H9 (cell line): ENCODE measurements at regions not wholly inside any gene's neighbourhood (a gene's known extent, or its start where the extent isn't known, plus 50 kb on each side); places are given as distances from the start of the nearest gene placed in this dataset.

ENCODE experiments used
- DNase-seq: peaks from one replicate; pipeline ENCODE4 v3.0.0-alpha.2; 2017
- H2AFZ ChIP-seq: one replicate; pipeline ENCODE4 v1.6.1; 2013; ENCODE audit warnings: mild to moderate bottlenecking, low read length, control low read depth, moderate library complexity
- H2AK5ac ChIP-seq: 2 replicates; pipeline ENCODE4 v1.6.1; 2013; ENCODE audit warnings: low read length, control low read depth, mixed read lengths; ENCODE audit not compliant: insufficient read length
- H2BK120ac ChIP-seq: one replicate; pipeline ENCODE4 v1.6.1; 2013; ENCODE audit warnings: low read depth, mild to moderate bottlenecking, low read length, control low read depth, inconsistent platforms; ENCODE audit not compliant: poor library complexity, severe bottlenecking
- H2BK12ac ChIP-seq: 2 replicates; pipeline ENCODE4 v1.6.1; 2013; ENCODE audit warnings: low read length, control low read depth, mixed read lengths, low read depth; ENCODE audit not compliant: insufficient read length
- H2BK15ac ChIP-seq: 2 replicates; pipeline ENCODE4 v1.6.1; 2013; ENCODE audit warnings: low read depth, low read length, control low read depth
- H2BK20ac ChIP-seq: one replicate; pipeline ENCODE4 v1.6.1; 2013; ENCODE audit warnings: low read depth, mild to moderate bottlenecking, low read length, control low read depth, inconsistent platforms; ENCODE audit not compliant: poor library complexity, severe bottlenecking
- H2BK5ac ChIP-seq: 2 replicates; pipeline ENCODE4 v1.6.1; 2013; ENCODE audit warnings: low read length, control low read depth, mixed read lengths; ENCODE audit not compliant: insufficient read length
- H3K14ac ChIP-seq: 2 replicates; pipeline ENCODE4 v1.6.1; 2013; ENCODE audit warnings: low read length, control low read depth; ENCODE audit not compliant: insufficient read depth
- H3K18ac ChIP-seq: 2 replicates; pipeline ENCODE4 v1.6.1; 2013; ENCODE audit warnings: low read depth, mild to moderate bottlenecking, mixed read lengths, low read length, control low read depth; ENCODE audit not compliant: insufficient read length
- H3K23ac ChIP-seq: 2 replicates; pipeline ENCODE4 v1.6.1; 2013; ENCODE audit warnings: low read length, control low read depth, mixed read lengths, low read depth; ENCODE audit not compliant: insufficient read length
- H3K23me2 ChIP-seq: 2 replicates; pipeline ENCODE4 v1.6.1; 2013; ENCODE audit warnings: low read depth, mild to moderate bottlenecking, mixed read lengths, low read length, control low read depth; ENCODE audit not compliant: insufficient read length, poor library complexity, severe bottlenecking
- H3K27ac ChIP-seq: 2 replicates; pipeline ENCODE4 v1.5.1; 2013; ENCODE audit warnings: low read length, control low read depth, mixed read lengths, low read depth; ENCODE audit not compliant: insufficient read length
- H3K27me3 ChIP-seq: 2 replicates; pipeline ENCODE4 v1.6.1; 2013; ENCODE audit warnings: low read length, control low read depth, inconsistent platforms; ENCODE audit not compliant: insufficient read depth
- H3K4ac ChIP-seq: 2 replicates; pipeline ENCODE4 v1.6.1; 2013; ENCODE audit warnings: low read depth, mild to moderate bottlenecking, control low read depth, inconsistent platforms, low read length, moderate library complexity
- H3K4me1 ChIP-seq: 2 replicates; pipeline ENCODE4 v1.6.1; 2013; ENCODE audit warnings: low read length, control low read depth, inconsistent platforms; ENCODE audit not compliant: insufficient read depth
- H3K4me2 ChIP-seq: 2 replicates; pipeline ENCODE4 v1.6.1; 2013; ENCODE audit warnings: low read length, control low read depth, mixed read lengths; ENCODE audit not compliant: insufficient read length, insufficient read depth
- H3K56ac ChIP-seq: 2 replicates; pipeline ENCODE4 v1.6.1; 2013; ENCODE audit warnings: low read depth, mild to moderate bottlenecking, mixed read lengths, low read length, control low read depth; ENCODE audit not compliant: insufficient read length
- H3K79me1 ChIP-seq: 2 replicates; pipeline ENCODE4 v1.6.1; 2013; ENCODE audit warnings: low read depth, mild to moderate bottlenecking, moderate library complexity, low read length, control low read depth, inconsistent platforms; ENCODE audit not compliant: insufficient read depth, poor library complexity, severe bottlenecking
- H3K79me2 ChIP-seq: 2 replicates; pipeline ENCODE4 v1.6.1; 2013; ENCODE audit warnings: low read length, control low read depth, inconsistent platforms; ENCODE audit not compliant: insufficient read depth
- H3K9ac ChIP-seq: 2 replicates; pipeline ENCODE4 v1.6.1; 2013; ENCODE audit warnings: low read length, control low read depth, mixed read lengths; ENCODE audit not compliant: insufficient read length; ENCODE audit errors: extremely low read depth
- H3K9me3 ChIP-seq: one replicate; pipeline ENCODE4 v1.6.1; 2013; ENCODE audit warnings: low read depth, low read length, inconsistent platforms; ENCODE audit not compliant: control insufficient read depth
- H3T11ph ChIP-seq: one replicate; pipeline ENCODE4 v1.6.1; 2013; ENCODE audit warnings: mild to moderate bottlenecking, low read length, control low read depth, inconsistent platforms
- H4K20me1 ChIP-seq: one replicate; pipeline ENCODE4 v1.6.1; 2013; ENCODE audit not compliant: control insufficient read depth, insufficient read length, insufficient read depth
- H4K5ac ChIP-seq: 2 replicates; pipeline ENCODE4 v1.6.1; 2013; ENCODE audit warnings: low read depth, mild to moderate bottlenecking, mixed read lengths, low read length, control low read depth; ENCODE audit not compliant: insufficient read length
- H4K8ac ChIP-seq: replicated peaks from 2 replicates; pipeline ENCODE4 v1.6.1; 2013; ENCODE audit warnings: low read length, control low read depth, mixed read lengths, low read depth; ENCODE audit not compliant: insufficient read length
- H4K91ac ChIP-seq: 2 replicates; pipeline ENCODE4 v1.6.1; 2013; ENCODE audit warnings: low read depth, mild to moderate bottlenecking, moderate library complexity, mixed read lengths, low read length, control low read depth; ENCODE audit not compliant: insufficient read length
- H3K27ac Mint-ChIP-seq, 3 experiments: 2 replicates in 2 of 3; 3 replicates in 1 of 3; pipeline ENCODE4 v1.8.0; 2020 to 2021; ENCODE audit warnings: mixed read lengths in 3 of 3, mild to moderate bottlenecking in 1 of 3, moderate library complexity in 1 of 3
- H3K27me3 Mint-ChIP-seq: 2 replicates; pipeline ENCODE4 v1.8.0; 2021; ENCODE audit warnings: low read depth, mild to moderate bottlenecking, moderate library complexity, mixed read lengths
- H3K36me3 Mint-ChIP-seq, 3 experiments: 2 replicates in 2 of 3; 3 replicates in 1 of 3; pipeline ENCODE4 v1.8.0; 2020 to 2021; ENCODE audit warnings: low read depth in 3 of 3, mixed read lengths in 3 of 3; ENCODE audit not compliant: insufficient read depth in 1 of 3
- H3K4me1 Mint-ChIP-seq, 2 experiments: 2 replicates each; pipeline ENCODE4 v1.8.0; 2020; ENCODE audit warnings: mixed read lengths in 2 of 2
- H3K4me3 Mint-ChIP-seq, 2 experiments: 2 replicates in 1 of 2; 3 replicates in 1 of 2; pipeline ENCODE4 v1.8.0; 2020 to 2021; ENCODE audit warnings: mild to moderate bottlenecking in 2 of 2, mixed read lengths in 2 of 2, moderate library complexity in 1 of 2
- H3K9me3 Mint-ChIP-seq, 2 experiments: 2 replicates in 1 of 2; 3 replicates in 1 of 2; pipeline ENCODE4 v1.8.0; 2020; ENCODE audit warnings: mild to moderate bottlenecking in 2 of 2, mixed read lengths in 2 of 2, moderate library complexity in 1 of 2
- WGBS: extraction: QIAGEN DNeasy Blood & Tissue Kit; methylation state at CpG from one replicate; pipeline ENCODE4 v1.1.7; 2013; ENCODE audit warnings: missing lambda C conversion rate, low lambda C conversion rate, mixed read lengths; ENCODE audit not compliant: insufficient read length; ENCODE audit errors: extremely low coverage; 5-methylcytosine and 5-hydroxymethylcytosine counted together
- TF ChIP-seq, protein P1 (sequence below): fragments of 200-600 bp; sonication (generic); conservative IDR thresholded peaks from 3 replicates; pipeline ENCODE4 v1.8.0; 2021; ENCODE audit warnings: antibody characterized with exemption, mild to moderate bottlenecking

DNA sequence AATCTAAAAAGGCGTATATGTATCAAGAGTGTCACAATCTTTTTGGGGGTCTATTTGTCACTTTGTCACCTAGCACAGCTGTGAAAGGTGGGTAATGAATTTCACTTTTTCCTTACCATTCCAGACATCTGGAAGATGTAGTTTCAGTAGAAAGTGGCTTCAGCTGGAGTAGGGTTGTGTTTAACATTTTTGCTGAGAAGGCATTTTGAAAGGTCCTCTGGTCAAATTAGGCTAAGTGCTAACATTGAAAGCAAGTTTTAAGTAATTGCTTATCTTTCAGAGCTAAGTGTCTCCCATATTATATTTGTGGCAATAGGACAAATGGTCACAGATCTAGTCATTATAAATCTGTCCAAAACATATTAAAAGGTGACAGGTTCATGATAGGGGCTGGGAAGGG is 542.1 kb upstream of the SPHKAP start:
- H3K4me1 ChIP-seq = no peaks in the 10 kb centered on the region
- H4K20me1 ChIP-seq = no peaks in the 10 kb centered on the region
- WGBS = no CpG with 5 or more reads among the region's 1 CpG
- Mint-ChIP-seq H3K9me3 (no peaks in the 10 kb centered on the region), H3K36me3 (no peaks in the 10 kb centered on the region), H3K27me3 (no peaks in the 10 kb centered on the region), H3K27ac (no peak overlapping the region), H3K4me1 (no peaks in the 10 kb centered on the region), H3K4me3 (no peak overlapping the region)
- no peaks in the 10 kb centered on the region for H3K79me2 ChIP-seq
- H3K9me3 ChIP-seq = no peaks in the 10 kb centered on the region
- TF ChIP-seq, protein P1, sequence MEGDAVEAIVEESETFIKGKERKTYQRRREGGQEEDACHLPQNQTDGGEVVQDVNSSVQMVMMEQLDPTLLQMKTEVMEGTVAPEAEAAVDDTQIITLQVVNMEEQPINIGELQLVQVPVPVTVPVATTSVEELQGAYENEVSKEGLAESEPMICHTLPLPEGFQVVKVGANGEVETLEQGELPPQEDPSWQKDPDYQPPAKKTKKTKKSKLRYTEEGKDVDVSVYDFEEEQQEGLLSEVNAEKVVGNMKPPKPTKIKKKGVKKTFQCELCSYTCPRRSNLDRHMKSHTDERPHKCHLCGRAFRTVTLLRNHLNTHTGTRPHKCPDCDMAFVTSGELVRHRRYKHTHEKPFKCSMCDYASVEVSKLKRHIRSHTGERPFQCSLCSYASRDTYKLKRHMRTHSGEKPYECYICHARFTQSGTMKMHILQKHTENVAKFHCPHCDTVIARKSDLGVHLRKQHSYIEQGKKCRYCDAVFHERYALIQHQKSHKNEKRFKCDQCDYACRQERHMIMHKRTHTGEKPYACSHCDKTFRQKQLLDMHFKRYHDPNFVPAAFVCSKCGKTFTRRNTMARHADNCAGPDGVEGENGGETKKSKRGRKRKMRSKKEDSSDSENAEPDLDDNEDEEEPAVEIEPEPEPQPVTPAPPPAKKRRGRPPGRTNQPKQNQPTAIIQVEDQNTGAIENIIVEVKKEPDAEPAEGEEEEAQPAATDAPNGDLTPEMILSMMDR = no peak
- no peak overlapping the region for H3T11ph ChIP-seq
- H3K23me2 ChIP-seq = no peaks in the 10 kb centered on the region
- H3K4me2 ChIP-seq = no peak overlapping the region
- H3K23ac ChIP-seq = no peak overlapping the region
- no peak overlapping the region for H2BK5ac ChIP-seq
- DNase-seq = no peak
- H2BK15ac ChIP-seq = no peak overlapping the region
- no peak overlapping the region for H3K4ac ChIP-seq
- H2AK5ac ChIP-seq = no peak overlapping the region
- H3K56ac ChIP-seq = no peak overlapping the region
- no peaks in the 10 kb centered on the region for H3K27me3 ChIP-seq
- H2BK20ac ChIP-seq = no peak overlapping the region
- no peak overlapping the region for H2BK12ac ChIP-seq
- H3K14ac ChIP-seq = no peak overlapping the region
- H4K8ac ChIP-seq = no peak overlapping the region
- H4K5ac ChIP-seq = no peak overlapping the region
- no peak overlapping the region for H3K18ac ChIP-seq
- no peak overlapping the region for H3K9ac ChIP-seq
- no peaks in the 10 kb centered on the region for H3K79me1 ChIP-seq
- H4K91ac ChIP-seq = no peak overlapping the region
- no peak overlapping the region for H2BK120ac ChIP-seq
- H3K27ac ChIP-seq = no peak overlapping the region
- H2AFZ ChIP-seq = no peak overlapping the region
